A673 (cell line): ENCODE measurements at regions not wholly inside any gene's neighbourhood (a gene's known extent, or its start where the extent isn't known, plus 50 kb on each side); places are given as distances from the start of the nearest gene placed in this dataset.

Experiments
- CTCF ChIP-seq: fragments of 300-800, 200-600 bp; sonication (generic); conservative IDR thresholded peaks from 2 replicates; pipeline ENCODE4 v1.5.1; 2017; ENCODE audit warnings: low read depth, mild to moderate bottlenecking, antibody characterized with exemption, low read length, moderate library complexity, mixed read lengths
- EZH2 ChIP-seq: fragments of 200-600 bp; sonication (generic); IDR thresholded peaks from 2 replicates; pipeline ENCODE4 v1.6.1; 2017; ENCODE audit warnings: borderline replicate concordance, low read depth, mild to moderate bottlenecking, mixed read lengths, antibody characterized with exemption, low read length; ENCODE audit not compliant: poor library complexity, severe bottlenecking

GRCh38 chr11:88016392-88017170, 158.7 kb downstream of the RAB38 start:
- no peak for TF ChIP-seq EZH2
- peak; percentile 79 for TF ChIP-seq CTCF
